ENCODE measurements at regions not wholly inside any gene's neighbourhood (a gene's known extent, or its start where the extent isn't known, plus 50 kb on each side); places are given as distances from the start of the nearest gene placed in this dataset.

GRCh38 chr13:73722120-73722519 is 412.1 kb downstream of the KLF12 start:
- peak in 2 of 3 experiments; percentile 30 to 44 for TF ChIP-seq CTCF (IDR thresholded peaks at IDR 0.05; ENCODE audit: unreplicated experiment in 3 of 3)
- H3K4me1 Mint-ChIP-seq, result peaks cover 19% of the 10 kb centered on the region
- H3K9me3 Mint-ChIP-seq, result no peaks in the 10 kb centered on the region
- peaks cover 7% of the 10 kb centered on the region for H3K36me3 Mint-ChIP-seq (ENCODE audit: low read depth)
- no peak overlapping the region for H3K4me3 Mint-ChIP-seq
- no peaks in the 10 kb centered on the region for H3K27me3 Mint-ChIP-seq (ENCODE audit: low read depth)
- H3K27ac Mint-ChIP-seq, result no peak overlapping the region

GRCh38 chr13:73721571-73721970 is 412.6 kb downstream of the KLF12 start:
- peaks cover 24% of the 10 kb centered on the region for H3K4me1 Mint-ChIP-seq
- peaks cover 6% of the 10 kb centered on the region for H3K36me3 Mint-ChIP-seq (ENCODE audit: low read depth)
- H3K4me3 Mint-ChIP-seq, result no peak overlapping the region
- no peaks in the 10 kb centered on the region for H3K9me3 Mint-ChIP-seq
- H3K27ac Mint-ChIP-seq, result no peak overlapping the region
- no peaks in the 10 kb centered on the region for H3K27me3 Mint-ChIP-seq (ENCODE audit: low read depth)
- TF ChIP-seq CTCF (IDR thresholded peaks at IDR 0.05; ENCODE audit: unreplicated experiment in 3 of 3), result no peak

- Mint-ChIP-seq H3K27me3 (ENCODE audit: low read depth) (no peaks in the 10 kb centered on the region), H3K4me1 (peaks cover 24% of the 10 kb centered on the region), H3K27ac (no peak overlapping the region), H3K4me3 (no peak overlapping the region), H3K9me3 (no peaks in the 10 kb centered on the region), H3K36me3 (ENCODE audit: low read depth) (peaks cover 10% of the 10 kb centered on the region)
- no peak for TF ChIP-seq CTCF (IDR thresholded peaks at IDR 0.05; ENCODE audit: unreplicated experiment in 3 of 3)
Observed at GRCh38 chr13:73720216-73720840, 413.9 kb downstream of the KLF12 start.

GRCh38 chr13:73718246-73718645 is 416.0 kb downstream of the KLF12 start:
- TF ChIP-seq CTCF (IDR thresholded peaks at IDR 0.05; ENCODE audit: unreplicated experiment in 3 of 3), result no peak
- Mint-ChIP-seq H3K27ac (no peak overlapping the region), H3K4me1 (peaks cover 24% of the 10 kb centered on the region), H3K27me3 (ENCODE audit: low read depth) (no peaks in the 10 kb centered on the region), H3K4me3 (no peak overlapping the region), H3K9me3 (no peaks in the 10 kb centered on the region), H3K36me3 (ENCODE audit: low read depth) (peaks cover 22% of the 10 kb centered on the region)

GRCh38 chr13:73717632-73718031 is 416.6 kb downstream of the KLF12 start:
- no peaks in the 10 kb centered on the region for H3K27me3 Mint-ChIP-seq (ENCODE audit: low read depth)
- no peak overlapping the region for H3K4me3 Mint-ChIP-seq
- H3K4me1 Mint-ChIP-seq, result peaks cover 24% of the 10 kb centered on the region
- H3K9me3 Mint-ChIP-seq, result no peaks in the 10 kb centered on the region
- peak overlapping the region in 2 of 3 experiments; percentile 13 to 19 for H3K27ac Mint-ChIP-seq
- TF ChIP-seq CTCF (IDR thresholded peaks at IDR 0.05; ENCODE audit: unreplicated experiment in 3 of 3), result no peak
- H3K36me3 Mint-ChIP-seq (ENCODE audit: low read depth), result peaks cover 28% of the 10 kb centered on the region

- Mint-ChIP-seq H3K4me3 (no peak overlapping the region), H3K27ac (no peak overlapping the region), H3K4me1 (peaks cover 17% of the 10 kb centered on the region), H3K9me3 (no peaks in the 10 kb centered on the region), H3K36me3 (ENCODE audit: low read depth) (peaks cover 40% of the 10 kb centered on the region), H3K27me3 (ENCODE audit: low read depth) (no peaks in the 10 kb centered on the region)
- TF ChIP-seq CTCF (IDR thresholded peaks at IDR 0.05; ENCODE audit: unreplicated experiment in 3 of 3), result no peak
Observed at GRCh38 chr13:73715911-73716510, 418.2 kb downstream of the KLF12 start.

All from nephron (organoid).